ENCODE measurements at regions not wholly inside any gene's neighbourhood (a gene's known extent, or its start where the extent isn't known, plus 50 kb on each side); places are given as distances from the start of the nearest gene placed in this dataset.

DNA sequence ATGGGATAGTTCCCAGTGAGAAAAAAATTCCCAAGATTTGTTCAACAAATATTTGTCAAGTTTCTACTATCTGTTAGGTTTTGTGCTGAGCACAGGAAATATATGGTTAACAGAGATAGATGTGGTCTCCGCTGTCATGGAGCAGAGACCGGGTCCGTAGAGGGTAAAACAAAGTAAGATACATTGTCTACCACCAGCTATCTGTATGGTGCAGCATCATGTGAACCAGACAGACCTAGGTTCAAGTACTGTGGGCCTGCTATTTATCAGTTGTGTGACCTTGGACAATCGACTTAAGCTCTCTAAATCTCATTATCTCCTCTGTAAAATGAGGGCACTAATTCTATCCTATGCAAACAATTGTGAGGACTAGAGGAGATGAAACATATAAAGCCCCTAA is 109.8 kb downstream of the DUSP10 start:
- no peak for ATAC-seq
- no peaks in the 10 kb centered on the region for H3K9me3 Mint-ChIP-seq
- H3K27me3 Mint-ChIP-seq (ENCODE audit: low read depth) = peaks cover 3% of the 10 kb centered on the region
- H3K4me1 Mint-ChIP-seq (ENCODE audit: low read depth) = no peaks in the 10 kb centered on the region
- no peak for DNase-seq
- no peak overlapping the region for H3K4me3 Mint-ChIP-seq
- no peaks in the 10 kb centered on the region for H3K36me3 Mint-ChIP-seq (ENCODE audit: insufficient read depth)

DNA sequence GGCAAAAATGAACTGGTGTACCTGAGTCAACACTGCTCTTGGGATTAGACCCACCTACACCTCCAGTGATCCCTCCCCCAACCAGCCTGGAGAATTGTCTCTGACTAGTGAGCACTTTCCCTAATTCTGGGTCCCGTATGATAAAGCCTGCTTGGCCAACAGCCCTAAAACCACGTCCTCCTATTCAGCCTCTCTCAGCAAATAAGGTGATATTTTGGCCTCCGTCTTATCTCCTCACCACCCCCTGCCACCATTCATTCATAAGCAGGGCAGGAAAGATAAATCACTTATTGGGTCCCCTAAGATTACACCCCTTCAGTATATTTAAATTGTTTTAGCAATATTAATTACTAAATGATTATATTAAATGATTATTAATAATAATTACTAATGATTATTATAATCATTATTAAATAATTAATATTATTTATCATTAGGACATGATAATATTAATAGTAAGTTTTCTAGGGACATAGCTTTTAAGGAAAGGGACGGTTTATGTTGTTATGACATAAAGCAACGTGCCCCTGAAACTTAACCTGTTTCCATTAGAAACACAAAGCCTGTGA is 108.0 kb downstream of the DUSP10 start:
- Mint-ChIP-seq H3K9me3 (no peaks in the 10 kb centered on the region), H3K36me3 (ENCODE audit: insufficient read depth) (no peaks in the 10 kb centered on the region), H3K27me3 (ENCODE audit: low read depth) (peaks cover 3% of the 10 kb centered on the region), H3K4me1 (ENCODE audit: low read depth) (no peaks in the 10 kb centered on the region), H3K4me3 (no peak overlapping the region)
- DNase-seq (no peak), ATAC-seq (no peak)

DNA sequence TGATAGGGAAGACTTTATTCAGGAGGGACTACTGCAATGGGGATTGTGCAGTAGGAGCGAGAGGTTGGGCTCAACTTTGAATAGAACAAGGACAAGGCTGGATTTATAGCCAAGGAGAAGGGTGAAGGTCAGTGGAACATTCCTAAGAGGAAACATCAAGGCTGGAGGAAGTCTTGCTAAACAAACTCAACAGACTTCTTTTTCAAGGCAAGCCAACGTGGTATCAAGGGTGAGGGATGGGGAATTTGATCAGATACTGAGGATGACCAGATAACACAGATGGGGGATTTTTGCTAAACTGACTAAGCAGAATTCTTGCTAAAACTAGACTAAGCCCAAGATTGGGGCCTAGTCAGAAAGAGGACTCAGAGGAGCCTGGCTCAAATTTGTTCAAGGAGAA is 107.3 kb downstream of the DUSP10 start:
- peaks cover 3% of the 10 kb centered on the region for H3K27me3 Mint-ChIP-seq (ENCODE audit: low read depth)
- no peak for ATAC-seq
- no peak for DNase-seq
- no peaks in the 10 kb centered on the region for H3K4me1 Mint-ChIP-seq (ENCODE audit: low read depth)
- H3K36me3 Mint-ChIP-seq (ENCODE audit: insufficient read depth) = no peaks in the 10 kb centered on the region
- H3K9me3 Mint-ChIP-seq = no peaks in the 10 kb centered on the region
- H3K4me3 Mint-ChIP-seq = no peak overlapping the region

DNA sequence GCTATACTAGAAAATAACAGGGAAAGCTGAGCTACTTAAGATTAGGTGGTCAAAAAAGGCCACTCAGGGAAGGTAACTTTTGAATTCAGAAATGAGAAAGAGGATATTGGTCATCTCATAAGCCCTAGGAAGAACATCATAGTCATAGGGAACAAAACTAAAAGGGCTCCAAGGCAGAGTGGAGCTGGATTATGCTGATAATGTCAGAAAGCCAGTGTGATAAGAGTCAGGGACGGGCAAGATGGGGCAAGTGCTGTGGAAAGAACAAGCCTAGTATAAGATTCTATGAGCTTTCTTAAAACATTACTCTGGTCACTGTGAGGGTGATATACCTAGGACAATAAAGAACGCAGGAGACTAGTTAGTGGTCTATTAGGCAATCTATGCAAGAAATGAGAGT is 106.6 kb downstream of the DUSP10 start:
- ATAC-seq = no peak
- Mint-ChIP-seq H3K4me3 (no peak overlapping the region), H3K9me3 (no peaks in the 10 kb centered on the region), H3K27me3 (ENCODE audit: low read depth) (peaks cover 3% of the 10 kb centered on the region), H3K4me1 (ENCODE audit: low read depth) (no peaks in the 10 kb centered on the region), H3K36me3 (ENCODE audit: insufficient read depth) (no peaks in the 10 kb centered on the region)
- no peak for DNase-seq

DNA sequence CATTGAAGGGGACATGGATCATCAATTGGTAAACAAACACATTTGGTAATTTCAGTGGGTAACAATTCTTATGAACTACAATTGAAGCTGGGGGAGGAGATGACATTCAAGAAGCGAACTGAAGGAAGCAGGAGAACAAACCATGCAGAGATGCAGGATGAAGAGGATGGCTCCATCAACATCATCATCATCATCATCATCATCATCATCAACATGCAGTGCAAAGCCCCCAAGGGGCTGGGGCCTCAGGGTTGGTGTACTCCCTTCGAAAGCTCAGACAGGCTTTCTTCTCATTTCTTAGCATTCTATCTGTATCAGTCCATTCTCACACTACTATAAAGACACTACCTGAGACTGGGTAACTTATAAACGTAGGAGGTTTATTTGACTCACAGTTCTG is 105.8 kb downstream of the DUSP10 start:
- DNase-seq = no peak
- no peak for ATAC-seq
- Mint-ChIP-seq H3K4me1 (ENCODE audit: low read depth) (no peaks in the 10 kb centered on the region), H3K4me3 (no peak overlapping the region), H3K27me3 (ENCODE audit: low read depth) (peaks cover 3% of the 10 kb centered on the region), H3K9me3 (no peaks in the 10 kb centered on the region), H3K36me3 (ENCODE audit: insufficient read depth) (no peaks in the 10 kb centered on the region)

DNA sequence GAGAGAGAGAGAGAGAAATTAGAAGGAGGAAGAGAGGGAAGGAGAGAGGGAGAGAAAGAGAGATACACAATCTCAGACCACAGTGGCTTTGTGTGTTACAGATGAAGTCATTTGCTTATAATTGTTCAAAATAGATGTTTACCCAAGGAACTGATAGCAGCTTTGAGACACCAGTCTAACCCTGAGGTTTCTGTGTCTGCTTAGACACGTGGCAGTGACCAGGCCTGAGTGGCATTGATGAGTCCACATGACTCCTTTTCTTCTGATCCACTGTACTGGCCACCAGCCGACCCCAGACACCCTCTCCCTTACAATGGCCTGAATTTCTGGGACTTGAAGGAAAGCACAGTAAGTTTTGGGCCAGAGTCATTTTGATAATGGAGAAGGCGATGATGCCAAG is 104.9 kb downstream of the DUSP10 start:
- DNase-seq (no peak), ATAC-seq (no peak)
- Mint-ChIP-seq H3K4me1 (ENCODE audit: low read depth) (no peaks in the 10 kb centered on the region), H3K27me3 (ENCODE audit: low read depth) (peaks cover 3% of the 10 kb centered on the region), H3K9me3 (no peaks in the 10 kb centered on the region), H3K4me3 (no peak overlapping the region), H3K36me3 (ENCODE audit: insufficient read depth) (no peaks in the 10 kb centered on the region)

DNA sequence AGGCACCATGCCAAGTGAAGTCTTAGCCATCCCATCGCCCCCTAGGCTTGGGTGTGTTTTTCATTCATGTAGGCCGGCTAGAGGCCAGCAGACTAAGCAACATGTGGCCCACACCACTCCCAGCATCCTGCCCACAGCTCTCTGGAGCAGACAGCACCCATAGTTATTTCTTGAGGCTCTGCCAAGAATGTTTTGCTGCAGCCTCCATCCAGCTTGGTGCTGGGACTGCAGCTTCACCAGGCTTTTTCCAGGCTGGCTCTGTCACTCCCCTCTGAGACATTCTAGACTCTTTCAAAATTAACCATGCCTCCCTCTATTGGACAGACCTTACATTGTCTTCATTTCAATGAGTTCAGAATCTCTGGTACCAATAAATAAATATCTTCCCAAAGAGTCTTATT is 104.2 kb downstream of the DUSP10 start:
- Mint-ChIP-seq H3K4me1 (ENCODE audit: low read depth) (no peaks in the 10 kb centered on the region), H3K9me3 (no peaks in the 10 kb centered on the region), H3K27me3 (ENCODE audit: low read depth) (peaks cover 3% of the 10 kb centered on the region), H3K36me3 (ENCODE audit: insufficient read depth) (no peaks in the 10 kb centered on the region), H3K4me3 (no peak overlapping the region)
- ATAC-seq (no peak), DNase-seq (no peak)

DNA sequence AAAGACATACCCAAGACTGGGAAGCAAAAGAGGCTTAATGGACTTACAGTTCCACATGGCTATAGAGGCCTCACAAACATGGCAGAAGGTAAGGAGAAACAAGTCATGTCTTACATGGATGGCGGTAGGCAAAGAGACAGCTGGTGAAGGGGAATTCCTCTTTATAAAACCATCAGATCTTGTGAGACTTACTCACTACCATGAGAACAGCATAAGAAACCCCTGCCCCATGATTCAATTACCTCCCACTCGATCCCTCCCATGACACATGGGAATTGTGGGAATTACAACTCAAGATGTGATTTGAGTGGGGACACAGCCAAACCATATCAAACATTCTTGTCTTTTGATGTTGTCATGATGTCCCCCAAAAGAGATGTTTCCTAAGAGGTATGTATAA is 103.3 kb downstream of the DUSP10 start:
- Mint-ChIP-seq H3K9me3 (no peaks in the 10 kb centered on the region), H3K27me3 (ENCODE audit: low read depth) (peaks cover 3% of the 10 kb centered on the region), H3K36me3 (ENCODE audit: insufficient read depth) (no peaks in the 10 kb centered on the region), H3K4me3 (no peak overlapping the region), H3K4me1 (ENCODE audit: low read depth) (no peaks in the 10 kb centered on the region)
- ATAC-seq (no peak), DNase-seq (no peak)

DNA sequence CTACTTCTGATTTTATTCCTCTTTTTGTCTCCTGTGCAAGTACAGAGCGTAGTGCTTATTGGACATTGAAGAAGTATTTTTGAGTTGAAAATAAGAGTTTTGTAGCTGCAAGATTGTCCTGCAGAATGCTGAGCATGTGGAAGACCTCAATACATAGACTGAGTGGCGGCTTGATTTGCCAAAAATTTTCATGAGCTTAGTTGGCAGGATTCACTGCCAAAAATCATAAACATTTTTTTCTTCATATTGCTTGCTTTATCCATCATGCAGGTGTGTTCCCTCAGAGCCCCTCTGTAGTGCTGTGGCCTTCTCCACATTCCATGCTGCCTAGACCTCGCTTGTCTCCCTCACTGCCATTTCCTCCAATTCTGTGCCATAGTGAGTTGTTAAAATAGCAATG is 100.1 kb downstream of the DUSP10 start:
- no peaks in the 10 kb centered on the region for H3K27me3 Mint-ChIP-seq (ENCODE audit: low read depth)
- H3K4me1 Mint-ChIP-seq (ENCODE audit: low read depth) = no peaks in the 10 kb centered on the region
- ATAC-seq = no peak
- no peak overlapping the region for H3K4me3 Mint-ChIP-seq
- DNase-seq = no peak
- no peaks in the 10 kb centered on the region for H3K9me3 Mint-ChIP-seq
- H3K36me3 Mint-ChIP-seq (ENCODE audit: insufficient read depth) = no peaks in the 10 kb centered on the region

DNA sequence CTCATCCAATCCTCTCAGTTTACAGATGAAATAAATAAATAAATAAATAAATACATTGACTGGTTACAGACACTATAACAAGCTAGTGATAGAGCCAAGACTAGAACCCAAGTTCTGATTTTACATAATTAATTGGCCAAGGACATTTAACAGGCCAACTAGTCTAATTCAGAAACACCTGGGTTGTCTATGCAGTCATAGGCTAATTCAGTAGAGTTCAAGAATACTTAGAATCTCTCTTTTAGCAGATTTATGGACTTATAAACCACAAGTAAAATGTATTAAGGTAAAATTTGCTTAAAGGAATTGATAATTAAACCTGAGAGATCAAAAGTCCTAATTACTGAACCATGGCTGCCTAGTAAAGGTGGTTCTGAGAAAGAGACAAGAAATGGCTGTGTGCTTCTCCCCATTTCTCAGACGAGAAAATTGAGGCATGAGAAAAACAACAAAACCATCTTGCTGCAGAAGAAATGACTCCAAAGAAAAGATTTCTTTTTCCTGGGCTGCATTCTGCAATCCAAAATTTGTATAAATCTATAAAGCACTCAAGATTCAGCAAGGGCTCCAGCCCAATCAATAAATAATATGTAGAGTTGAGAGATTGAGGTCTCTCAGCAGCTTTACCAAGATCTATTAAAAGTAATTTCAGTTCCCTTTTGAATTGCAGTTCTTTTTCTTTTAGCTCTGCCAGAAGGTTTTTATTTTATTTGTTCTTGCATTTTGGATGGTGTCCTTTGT is 98.3 kb downstream of the DUSP10 start:
- no peak for DNase-seq
- ATAC-seq = no peak
- Mint-ChIP-seq H3K27me3 (ENCODE audit: low read depth) (no peaks in the 10 kb centered on the region), H3K4me3 (no peak overlapping the region), H3K4me1 (ENCODE audit: low read depth) (no peaks in the 10 kb centered on the region), H3K9me3 (no peaks in the 10 kb centered on the region), H3K36me3 (ENCODE audit: insufficient read depth) (no peaks in the 10 kb centered on the region)

DNA sequence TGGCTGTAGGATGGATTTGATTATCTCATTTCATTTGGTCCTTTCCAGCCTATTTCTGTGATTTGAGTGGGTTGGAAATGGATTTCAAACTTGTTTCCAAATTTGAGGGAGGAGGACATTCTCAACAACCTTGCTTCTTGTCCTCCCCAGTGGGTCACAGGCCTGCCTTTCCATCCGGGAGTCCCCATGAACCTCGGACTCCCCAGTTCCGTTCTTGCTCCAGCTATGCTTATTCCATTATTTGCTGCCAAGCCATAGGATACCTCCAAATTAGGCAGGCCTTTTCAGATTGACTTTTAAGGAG is 97.8 kb downstream of the DUSP10 start:
- Mint-ChIP-seq H3K27me3 (ENCODE audit: low read depth) (no peaks in the 10 kb centered on the region), H3K4me1 (ENCODE audit: low read depth) (no peaks in the 10 kb centered on the region), H3K4me3 (no peak overlapping the region), H3K36me3 (ENCODE audit: insufficient read depth) (no peaks in the 10 kb centered on the region), H3K9me3 (no peaks in the 10 kb centered on the region)
- DNase-seq = no peak
- ATAC-seq = no peak

DNA sequence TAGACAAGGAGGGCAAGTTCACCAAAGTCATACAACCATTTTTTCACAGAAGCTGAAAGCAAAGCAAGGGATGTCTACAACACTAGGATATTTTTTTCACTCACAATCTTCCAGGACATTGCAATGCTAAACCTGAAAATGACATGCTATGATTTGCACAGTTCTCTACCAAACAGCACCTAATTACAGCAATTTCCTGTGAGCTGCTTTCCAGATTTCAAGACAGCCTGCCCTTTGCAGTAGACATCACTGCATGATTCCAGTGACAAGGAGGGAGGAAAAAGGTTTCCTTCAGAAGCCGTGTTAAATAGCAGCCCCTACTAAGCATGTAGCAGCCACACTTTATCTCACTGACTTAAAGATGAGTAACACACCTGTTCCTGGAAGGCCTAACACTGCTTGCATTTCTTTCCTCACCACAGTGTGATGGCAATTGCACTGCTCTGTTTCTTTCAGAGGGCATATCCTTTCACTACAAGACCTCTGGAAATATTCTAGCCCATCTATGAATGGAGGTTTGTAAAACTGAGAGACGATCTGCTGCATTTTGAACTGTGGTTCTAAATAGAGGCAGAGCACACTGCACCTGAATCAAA is 97.1 kb downstream of the DUSP10 start:
- H3K36me3 Mint-ChIP-seq (ENCODE audit: insufficient read depth) = no peaks in the 10 kb centered on the region
- H3K4me1 Mint-ChIP-seq (ENCODE audit: low read depth) = no peaks in the 10 kb centered on the region
- no peaks in the 10 kb centered on the region for H3K27me3 Mint-ChIP-seq (ENCODE audit: low read depth)
- ATAC-seq (no peak), DNase-seq (no peak)
- H3K4me3 Mint-ChIP-seq = no peak overlapping the region
- H3K9me3 Mint-ChIP-seq = no peaks in the 10 kb centered on the region

DNA sequence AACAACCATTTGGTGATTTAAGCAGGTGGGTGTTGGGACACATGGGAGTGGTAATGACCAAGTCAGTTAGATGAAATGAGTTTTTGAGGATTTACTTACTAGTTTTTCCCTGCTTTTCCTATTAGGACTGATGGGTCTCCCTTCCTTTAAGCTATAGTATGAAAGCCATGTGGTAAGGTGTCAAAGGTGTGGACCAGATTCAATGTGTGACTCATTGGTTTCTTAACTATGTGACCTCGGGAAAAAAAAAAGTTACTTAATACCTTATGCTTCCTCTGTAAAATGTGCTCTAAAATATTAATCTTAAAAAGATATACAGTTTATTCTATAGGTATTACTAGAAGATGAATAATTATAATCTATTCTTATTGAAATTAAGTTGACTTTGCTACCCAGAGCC is 93.7 kb downstream of the DUSP10 start:
- no peak for ATAC-seq
- no peaks in the 10 kb centered on the region for H3K4me1 Mint-ChIP-seq (ENCODE audit: low read depth)
- DNase-seq = no peak
- no peaks in the 10 kb centered on the region for H3K9me3 Mint-ChIP-seq
- H3K36me3 Mint-ChIP-seq (ENCODE audit: insufficient read depth) = no peaks in the 10 kb centered on the region
- no peak overlapping the region for H3K4me3 Mint-ChIP-seq
- H3K27me3 Mint-ChIP-seq (ENCODE audit: low read depth) = no peaks in the 10 kb centered on the region
